Chondrocyte (in vitro differentiated cells): ENCODE measurements at regions not wholly inside any gene's neighbourhood (a gene's known extent, or its start where the extent isn't known, plus 50 kb on each side); places are given as distances from the start of the nearest gene placed in this dataset.
"Not testable (repeated sequence)": the region's sequence is repeated elsewhere in the genome, so short reads cannot be mapped to it uniquely, and the experiment has no call there.

Experiments
- DNase-seq: peaks from one replicate; pipeline ENCODE4 v3.0.0; 2021; ENCODE audit warnings: mixed read lengths, low spot score
- H3K27ac Mint-ChIP-seq: one replicate; pipeline ENCODE4 v1.8.0; 2021; ENCODE audit warnings: mild to moderate bottlenecking, moderate library complexity, mixed read lengths; ENCODE audit not compliant: unreplicated experiment
- H3K27me3 Mint-ChIP-seq: 2 replicates; pipeline ENCODE4 v1.8.0; 2021; ENCODE audit warnings: low read depth, mixed read lengths
- H3K36me3 Mint-ChIP-seq: 2 replicates; pipeline ENCODE4 v1.8.0; 2021; ENCODE audit warnings: low read depth, mixed read lengths
- H3K4me1 Mint-ChIP-seq: 2 replicates; pipeline ENCODE4 v1.8.0; 2021; ENCODE audit warnings: low read depth, mild to moderate bottlenecking, mixed read lengths
- H3K4me3 Mint-ChIP-seq: one replicate; pipeline ENCODE4 v1.8.0; 2021; ENCODE audit warnings: mild to moderate bottlenecking, moderate library complexity, mixed read lengths; ENCODE audit not compliant: unreplicated experiment
- H3K9me3 Mint-ChIP-seq: 2 replicates; pipeline ENCODE4 v1.8.0; 2021; ENCODE audit warnings: low read depth, mixed read lengths
- TF ChIP-seq, protein P1 (sequence below): fragments of 200-600 bp; sonication (generic); IDR thresholded peaks from 2 replicates; pipeline ENCODE4 v1.5.0; 2021; ENCODE audit warnings: antibody characterized with exemption, mild to moderate bottlenecking, moderate library complexity

- H3K9me3 Mint-ChIP-seq = no peaks in the 10 kb centered on the region
- no peak overlapping the region for H3K4me3 Mint-ChIP-seq
- TF ChIP-seq, protein P1, sequence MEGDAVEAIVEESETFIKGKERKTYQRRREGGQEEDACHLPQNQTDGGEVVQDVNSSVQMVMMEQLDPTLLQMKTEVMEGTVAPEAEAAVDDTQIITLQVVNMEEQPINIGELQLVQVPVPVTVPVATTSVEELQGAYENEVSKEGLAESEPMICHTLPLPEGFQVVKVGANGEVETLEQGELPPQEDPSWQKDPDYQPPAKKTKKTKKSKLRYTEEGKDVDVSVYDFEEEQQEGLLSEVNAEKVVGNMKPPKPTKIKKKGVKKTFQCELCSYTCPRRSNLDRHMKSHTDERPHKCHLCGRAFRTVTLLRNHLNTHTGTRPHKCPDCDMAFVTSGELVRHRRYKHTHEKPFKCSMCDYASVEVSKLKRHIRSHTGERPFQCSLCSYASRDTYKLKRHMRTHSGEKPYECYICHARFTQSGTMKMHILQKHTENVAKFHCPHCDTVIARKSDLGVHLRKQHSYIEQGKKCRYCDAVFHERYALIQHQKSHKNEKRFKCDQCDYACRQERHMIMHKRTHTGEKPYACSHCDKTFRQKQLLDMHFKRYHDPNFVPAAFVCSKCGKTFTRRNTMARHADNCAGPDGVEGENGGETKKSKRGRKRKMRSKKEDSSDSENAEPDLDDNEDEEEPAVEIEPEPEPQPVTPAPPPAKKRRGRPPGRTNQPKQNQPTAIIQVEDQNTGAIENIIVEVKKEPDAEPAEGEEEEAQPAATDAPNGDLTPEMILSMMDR = no peak
- no peak overlapping the region for H3K27ac Mint-ChIP-seq
- H3K27me3 Mint-ChIP-seq = peaks cover 34% of the 10 kb centered on the region
- DNase-seq = no peak
- no peaks in the 10 kb centered on the region for H3K36me3 Mint-ChIP-seq
- H3K4me1 Mint-ChIP-seq = no peaks in the 10 kb centered on the region
Measured at GRCh38 chr5:176131771-176132170, 106.5 kb upstream of the SIMC1 start.

- no peaks in the 10 kb centered on the region for H3K9me3 Mint-ChIP-seq
- H3K27ac Mint-ChIP-seq = no peak overlapping the region
- no peak for DNase-seq
- H3K27me3 Mint-ChIP-seq = peaks cover 37% of the 10 kb centered on the region
- H3K36me3 Mint-ChIP-seq = no peaks in the 10 kb centered on the region
- TF ChIP-seq, protein P1 = no peak
- H3K4me3 Mint-ChIP-seq = no peak overlapping the region
- H3K4me1 Mint-ChIP-seq = no peaks in the 10 kb centered on the region
Measured at GRCh38 chr5:176132471-176133288, 105.5 kb upstream of the SIMC1 start.

GRCh38 chr5:176133289-176133870 is 104.8 kb upstream of the SIMC1 start:
- H3K9me3 Mint-ChIP-seq = no peaks in the 10 kb centered on the region
- TF ChIP-seq, protein P1 = no peak
- peaks cover 37% of the 10 kb centered on the region for H3K27me3 Mint-ChIP-seq
- H3K27ac Mint-ChIP-seq = no peak overlapping the region
- no peaks in the 10 kb centered on the region for H3K4me1 Mint-ChIP-seq
- H3K36me3 Mint-ChIP-seq = no peaks in the 10 kb centered on the region
- no peak for DNase-seq
- H3K4me3 Mint-ChIP-seq = no peak overlapping the region

GRCh38 chr5:176133877-176134276 is 104.3 kb upstream of the SIMC1 start:
- H3K4me1 Mint-ChIP-seq = no peaks in the 10 kb centered on the region
- H3K27ac Mint-ChIP-seq = no peak overlapping the region
- TF ChIP-seq, protein P1 = no peak
- peaks cover 38% of the 10 kb centered on the region for H3K27me3 Mint-ChIP-seq
- H3K36me3 Mint-ChIP-seq = no peaks in the 10 kb centered on the region
- DNase-seq = no peak
- no peak overlapping the region for H3K4me3 Mint-ChIP-seq
- H3K9me3 Mint-ChIP-seq = no peaks in the 10 kb centered on the region

DNA sequence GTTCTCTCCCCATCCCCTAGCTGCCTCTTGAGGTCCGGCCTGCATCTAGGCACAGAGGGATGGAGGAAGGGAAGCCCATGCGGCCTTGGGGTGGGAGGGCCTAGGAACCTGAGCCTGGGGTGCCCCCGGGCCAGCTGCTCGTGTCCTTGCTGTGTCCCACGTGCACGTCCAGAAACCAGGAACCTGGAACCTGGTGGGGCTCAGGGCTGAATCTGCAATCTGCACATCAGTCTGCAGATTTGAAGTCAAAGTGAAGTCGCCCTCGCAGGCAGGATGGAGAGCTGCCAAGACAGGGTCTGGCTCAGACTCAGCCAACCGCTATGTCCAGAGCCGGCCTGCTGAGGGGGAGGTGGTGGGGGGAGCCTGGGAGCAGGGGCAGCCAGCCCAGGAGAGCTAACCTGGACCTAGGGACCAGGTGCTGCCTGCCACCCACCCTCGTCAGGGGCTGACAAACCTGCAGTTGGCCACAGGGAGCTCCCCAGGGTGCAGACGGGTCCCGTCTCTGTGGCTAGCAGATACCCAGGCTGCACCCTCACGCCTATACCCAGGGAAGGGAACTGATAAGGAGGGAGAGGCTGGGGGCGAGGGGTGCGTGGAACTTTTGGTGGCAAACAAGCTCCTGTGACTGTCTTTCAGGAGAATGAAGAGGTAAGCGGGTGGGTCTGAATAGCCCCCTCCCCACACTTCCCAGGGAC is 103.5 kb upstream of the SIMC1 start:
- no peak overlapping the region for H3K4me3 Mint-ChIP-seq
- TF ChIP-seq, protein P1 = no peak
- H3K27ac Mint-ChIP-seq = no peak overlapping the region
- H3K27me3 Mint-ChIP-seq = peaks cover 42% of the 10 kb centered on the region
- H3K4me1 Mint-ChIP-seq = no peaks in the 10 kb centered on the region
- H3K9me3 Mint-ChIP-seq = no peaks in the 10 kb centered on the region
- H3K36me3 Mint-ChIP-seq = no peaks in the 10 kb centered on the region
- no peak for DNase-seq

DNA sequence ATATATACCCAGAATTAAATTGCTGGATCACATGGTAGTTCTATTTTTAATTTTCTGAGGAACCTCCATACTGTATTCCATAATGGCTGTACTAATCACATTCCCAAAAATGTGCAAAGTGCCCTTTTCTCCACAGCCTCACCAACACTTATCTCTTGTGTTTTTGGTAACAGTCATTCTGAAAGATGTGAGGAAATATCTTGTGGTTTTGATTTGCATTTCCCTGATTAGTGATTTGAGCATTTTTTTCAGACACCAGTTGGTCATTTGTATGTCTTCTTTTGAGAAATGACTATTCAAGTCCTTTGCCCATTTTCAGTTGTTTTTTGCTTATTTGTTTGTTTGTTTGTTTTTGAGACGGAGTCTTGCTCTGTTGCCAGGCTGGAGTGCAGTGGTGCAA is 98.1 kb upstream of the SIMC1 start:
- H3K9me3 Mint-ChIP-seq = peaks cover 12% of the 10 kb centered on the region
- not testable (repeated sequence) for H3K4me3 Mint-ChIP-seq, H3K27ac Mint-ChIP-seq, H3K4me1 Mint-ChIP-seq, DNase-seq, H3K36me3 Mint-ChIP-seq
- peaks cover 36% of the 10 kb centered on the region for H3K27me3 Mint-ChIP-seq
